ENCODE measurements at regions not wholly inside any gene's neighbourhood (a gene's known extent, or its start where the extent isn't known, plus 50 kb on each side); places are given as distances from the start of the nearest gene placed in this dataset.
A peak's percentile ranks its signal among the peaks of the same experiment; 100 is the strongest.

DNA sequence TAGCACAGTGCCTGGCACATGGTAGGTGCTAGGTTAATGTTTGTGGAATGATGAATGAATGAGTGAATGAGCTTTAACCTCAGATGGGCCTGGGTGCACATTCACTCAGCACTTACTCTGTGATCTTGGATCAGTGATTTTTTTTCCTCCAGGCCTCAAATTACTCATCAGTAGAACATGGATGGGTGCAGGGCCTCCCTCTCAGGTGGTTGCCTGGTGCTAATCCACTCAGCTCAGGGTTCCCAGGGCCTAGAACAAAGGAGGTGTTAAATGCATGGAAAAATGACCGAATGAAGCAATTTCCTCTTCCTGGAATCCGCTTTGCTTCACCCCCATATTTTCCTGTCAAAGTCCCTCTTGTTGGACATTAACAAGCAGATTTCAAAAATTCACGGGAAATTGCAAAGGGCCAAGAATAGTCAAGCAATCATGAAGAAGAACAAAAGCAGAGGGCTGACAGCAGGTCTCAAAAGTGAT is 93.5 kb downstream of the MYEOV start:
- Histone ChIP-seq H4K8ac (ENCODE audit: extremely low read depth, insufficient read depth, low read length) (no peak overlapping the region), H3K4me2 (ENCODE audit: insufficient read depth in 1 of 2, low read depth in 2 of 2, low read length in 2 of 2) (no peak overlapping the region), H2BK15ac (ENCODE audit: low read length) (no peak overlapping the region), H3K9ac (replicated peaks in 1 of 4; ENCODE audit: extremely low read depth in 1 of 4, low read depth in 3 of 4, low read length in 3 of 4) (no peak overlapping the region), H3K27me3 (replicated peaks in 1 of 4; ENCODE audit: control insufficient read depth in 3 of 4, extremely low read depth in 1 of 4, insufficient read depth in 3 of 4, low read length in 3 of 4) (no peaks in the 10 kb centered on the region), H3K79me2 (ENCODE audit: control insufficient read depth in 1 of 2, insufficient read depth in 2 of 2, low read length in 2 of 2) (no peaks in the 10 kb centered on the region), H4K20me1 (replicated peaks in 1 of 2; ENCODE audit: control insufficient read depth in 1 of 2, insufficient read depth in 2 of 2, low read length in 2 of 2) (no peaks in the 10 kb centered on the region), H3K79me1 (ENCODE audit: low read depth, low read length) (no peaks in the 10 kb centered on the region), H3K4ac (replicated peaks; ENCODE audit: insufficient read length, low read depth, low read length) (no peak overlapping the region), H3K14ac (ENCODE audit: insufficient read length) (no peak overlapping the region), H2BK120ac (replicated peaks; ENCODE audit: low read depth, low read length) (no peak overlapping the region), H3K9me3 (ENCODE audit: insufficient read depth in 2 of 2, low read depth in 1 of 2, low read length in 1 of 2) (peaks cover 5 to 17% of the 10 kb centered on the region in 2 experiments), H3K18ac (ENCODE audit: extremely low read depth, low read length) (no peak overlapping the region; the same call in 1 of the 2 replicates), H3K23ac (ENCODE audit: insufficient read length) (no peak overlapping the region), H4K91ac (replicated peaks; ENCODE audit: insufficient read length, low read length) (no peak overlapping the region), H2AK5ac (ENCODE audit: low read depth, low read length) (no peak overlapping the region), H4K5ac (ENCODE audit: insufficient read length, low read depth, low read length) (no peak overlapping the region), H3K27ac (ENCODE audit: low read depth, low read length) (no peak overlapping the region), H3K4me3 (ENCODE audit: extremely low read depth in 1 of 4, insufficient read depth in 2 of 4, low read depth in 3 of 4, low read length in 4 of 4) (no peak overlapping the region), H2AFZ (ENCODE audit: low read length) (no peak overlapping the region), H3K4me1 (replicated peaks in 1 of 4; ENCODE audit: control insufficient read depth in 3 of 4, insufficient read depth in 4 of 4, low read length in 3 of 4) (0 out of 7 replicates have a peak, but pooled peaks cover 0 to 1% (median 0%) of the 10 kb centered on the region in 4 experiments), H2BK20ac (ENCODE audit: low read length) (no peak overlapping the region), H2BK12ac (ENCODE audit: low read depth, low read length) (0 out of 2 replicates have a peak overlapping the region, but pooled peaks have one; percentile 27), H2BK5ac (ENCODE audit: low read depth, low read length) (no peak overlapping the region), H3K23me2 (ENCODE audit: low read depth, low read length) (no peaks in the 10 kb centered on the region), H3K56ac (replicated peaks; ENCODE audit: insufficient read length, low read depth, low read length) (no peak overlapping the region), H3K36me3 (ENCODE audit: control insufficient read depth in 2 of 4, insufficient read depth in 4 of 4, low read length in 3 of 4) (no peaks in the 10 kb centered on the region)
- no peak for TF ChIP-seq GABPA (IDR thresholded peaks at IDR 0.05; ENCODE audit: borderline replicate concordance, insufficient read depth, low read length)
- TF ChIP-seq KDM1A (IDR thresholded peaks at IDR 0.05; ENCODE audit: borderline replicate concordance, low read length): no peak
- no peak for TF ChIP-seq SRF (IDR thresholded peaks at IDR 0.05; ENCODE audit: low read depth, low read length)
- no peak for TF ChIP-seq TEAD4 (IDR thresholded peaks at IDR 0.05; ENCODE audit: low read depth, low read length)
- no peak for TF ChIP-seq ASH2L (IDR thresholded peaks at IDR 0.05; ENCODE audit: low read length)
- TF ChIP-seq NANOG (IDR thresholded peaks at IDR 0.05; ENCODE audit: insufficient read depth, low read depth, low read length, poor library complexity, severe bottlenecking): no peak
- no peak for TF ChIP-seq SP1 (IDR thresholded peaks at IDR 0.05; ENCODE audit: low read depth, low read length)
- TF ChIP-seq TCF12 (IDR thresholded peaks at IDR 0.05; ENCODE audit: low read depth, low read length): no peak
- TF ChIP-seq, protein P1, sequence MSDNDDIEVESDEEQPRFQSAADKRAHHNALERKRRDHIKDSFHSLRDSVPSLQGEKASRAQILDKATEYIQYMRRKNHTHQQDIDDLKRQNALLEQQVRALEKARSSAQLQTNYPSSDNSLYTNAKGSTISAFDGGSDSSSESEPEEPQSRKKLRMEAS (IDR thresholded peaks at IDR 0.05): no peak
- TF ChIP-seq CBX5 (IDR thresholded peaks at IDR 0.05; ENCODE audit: low read depth, low read length): no peak
- no peak for DNase-seq (ENCODE audit: low read depth in 1 of 2, low spot score in 2 of 2)
- FAIRE-seq: no peak
- CTCF ChIA-PET (ENCODE audit: partially characterized antibody): interaction anchor here (0.8 to 1.7 kb wide), 2 partner anchors 95 to 97 kb away, joined by 3 to 5 read pairs; no protein-coding TSS in a partner anchor
- POLR2A ChIA-PET (ENCODE audit: partially characterized antibody): no interaction called here
- 90% methylated on average over 3 of the region's 3 CpGs; no CpG with 5 or more reads in 1 of the 2 experiments for WGBS, 2 experiments (ENCODE audit: extremely low coverage in 1 of 2, insufficient coverage in 1 of 2, insufficient read length in 1 of 2, insufficient replicate concordance in 2 of 2, low coverage in 1 of 2, low lambda C conversion rate in 2 of 2, missing lambda C conversion rate in 1 of 2)

Data from H1 (cell line).